ENCODE measurements at regions not wholly inside any gene's neighbourhood (a gene's known extent, or its start where the extent isn't known, plus 50 kb on each side); places are given as distances from the start of the nearest gene placed in this dataset.

- no peak for TF ChIP-seq KAT8 (CRISPR knock-in tag; IDR thresholded peaks at IDR 0.05)
- TF ChIP-seq ZNF761 (CRISPR knock-in tag; conservative IDR thresholded peaks at IDR 0.05) = no peak
- no peak for TF ChIP-seq PATZ1 (CRISPR knock-in tag; IDR thresholded peaks at IDR 0.05)
- no peak for TF ChIP-seq ZC3H13 (CRISPR knock-in tag; IDR thresholded peaks at IDR 0.05)
- no peak for TF ChIP-seq ZNF205 (CRISPR knock-in tag; IDR thresholded peaks at IDR 0.05)
- TF ChIP-seq ZNF768 (CRISPR knock-in tag; IDR thresholded peaks at IDR 0.05) = no peak
- no peak for TF ChIP-seq CBX5 (CRISPR knock-in tag; IDR thresholded peaks at IDR 0.05; ENCODE audit: borderline replicate concordance)
- no peak for TF ChIP-seq ZNF136 (CRISPR knock-in tag; IDR thresholded peaks at IDR 0.05; ENCODE audit: low read depth)
- no peak for TF ChIP-seq ZBTB4 (CRISPR knock-in tag; IDR thresholded peaks at IDR 0.05; ENCODE audit: borderline replicate concordance)
- TF ChIP-seq LCORL (IDR thresholded peaks at IDR 0.05) = no peak
- peak; percentile 86; the same call in 1 of the 2 replicates for TF ChIP-seq LCORL (CRISPR knock-in tag; IDR thresholded peaks at IDR 0.05)
- TF ChIP-seq AKNA (CRISPR knock-in tag; IDR thresholded peaks at IDR 0.05; ENCODE audit: borderline replicate concordance) = no peak
- TF ChIP-seq SNAPC5 (CRISPR knock-in tag; IDR thresholded peaks at IDR 0.05; ENCODE audit: borderline replicate concordance) = no peak
- TF ChIP-seq ZNF841 (CRISPR knock-in tag; IDR thresholded peaks at IDR 0.05; ENCODE audit: borderline replicate concordance) = no peak
- no peak for TF ChIP-seq PITX1 (CRISPR knock-in tag; IDR thresholded peaks at IDR 0.05)
- 0 out of 2 replicates have a peak, but pooled peaks have one; percentile 60 for TF ChIP-seq ZNF766 (CRISPR knock-in tag; IDR thresholded peaks at IDR 0.05; ENCODE audit: borderline replicate concordance)
- TF ChIP-seq HNRNPL (IDR thresholded peaks at IDR 0.05; ENCODE audit: low read depth, low read length) = 0 out of 2 replicates have a peak, but pooled peaks have one; percentile 20
- TF ChIP-seq TRAFD1 (CRISPR knock-in tag; IDR thresholded peaks at IDR 0.05; ENCODE audit: borderline replicate concordance) = no peak
These were observed 77.2 kb upstream of the BHLHE23 start (continued) for GRCh38 chr20:63083831-63084562.

Measured in HepG2 (cell line).